GM12878 (cell line): ENCODE measurements at regions not wholly inside any gene's neighbourhood (a gene's known extent, or its start where the extent isn't known, plus 50 kb on each side); places are given as distances from the start of the nearest gene placed in this dataset.

ENCODE experiments used
- ATAC-seq: fragments of 200-7000 bp; cut with Tn5 transposase; 3 replicates; pipeline ENCODE4 v1.9.1; 2020; ENCODE audit warnings: mild to moderate bottlenecking, moderate library complexity
- BruUV-seq: library from RNA; stranded (reverse); fragments of 400-500 nt; replicated peaks from 2 replicates; lab custom pipeline; 2021; lab: Mats Ljungman, UMichigan
- CTCF ChIA-PET: fragments of 300-600 bp; sonication (Branson Sonifier 250); formaldehyde crosslinking; extraction: SDS; loops from one replicate; lab custom pipeline; 2021; ENCODE audit warnings: inconsistent platforms; lab: Yijun Ruan, JAX
- POLR2A ChIA-PET: fragments of 350-600 bp; formaldehyde crosslinking; extraction: SDS; loops from one replicate; lab custom pipeline; 2021; ENCODE audit warnings: inconsistent platforms; lab: Charles Lee
- RAD21 ChIA-PET: fragments of 300-600 bp; sonication (Branson Sonifier 250); formaldehyde crosslinking; loops from one replicate; lab custom pipeline; 2023; ENCODE audit warnings: antibody characterized with exemption; ENCODE audit not compliant: unreplicated experiment; lab: Charles Lee
- SMC1A ChIA-PET: fragments of 300-600 bp; sonication (Branson Sonifier 250); formaldehyde crosslinking; loops from one replicate; lab custom pipeline; 2023; ENCODE audit not compliant: unreplicated experiment, uncharacterized antibody; lab: Charles Lee
- DNase-seq: peaks from one replicate; pipeline ENCODE4 v3.0.0-alpha.2; 2011; ENCODE audit warnings: low read depth, low spot score
- FAIRE-seq: peaks from 3 replicates; lab custom pipeline; 2011; peaks lifted over from hg19 to GRCh38; lab: Jason Lieb, UNC
- H2AFZ ChIP-seq: 2 replicates; pipeline ENCODE4 v1.6.0; 2011; ENCODE audit warnings: low read depth, low read length, control low read depth; ENCODE audit not compliant: control insufficient read depth
- H3K27ac ChIP-seq: 2 replicates; pipeline ENCODE4 v1.5.1; 2011; ENCODE audit warnings: control low read depth; ENCODE audit not compliant: control insufficient read depth, insufficient read depth
- H3K27me3 ChIP-seq, 2 experiments: replicated peaks in 1 of 2; 2 replicates each; pipeline versions ENCODE4 v1.6.0 to v1.6.1; 2011; ENCODE audit warnings: low read length in 1 of 2; ENCODE audit not compliant: control insufficient read depth in 2 of 2, insufficient read depth in 2 of 2
- H3K36me3 ChIP-seq, 2 experiments: 2 replicates each; pipeline ENCODE4 v1.5.1; 2011; ENCODE audit warnings: low read length in 1 of 2; ENCODE audit not compliant: control insufficient read depth in 2 of 2, insufficient read depth in 2 of 2
- H3K4me1 ChIP-seq: 2 replicates; pipeline ENCODE4 v1.6.1; 2011; ENCODE audit warnings: mild to moderate bottlenecking, low read length, moderate library complexity, mixed read lengths; ENCODE audit not compliant: control insufficient read depth, insufficient read depth
- H3K4me2 ChIP-seq: 2 replicates; pipeline ENCODE4 v1.6.0; 2011; ENCODE audit warnings: control low read depth; ENCODE audit not compliant: control insufficient read depth, insufficient read depth
- H3K4me3 ChIP-seq: fragments of 200-600 bp; sonication (generic); 2 replicates; pipeline ENCODE4 v1.5.1; 2016
- H3K79me2 ChIP-seq: 2 replicates; pipeline ENCODE4 v1.6.0; 2011; ENCODE audit warnings: low read length; ENCODE audit not compliant: control insufficient read depth, insufficient read depth
- H3K9ac ChIP-seq: 2 replicates; pipeline ENCODE4 v1.8.0; 2011; ENCODE audit warnings: low read length, control low read depth, mixed read lengths; ENCODE audit not compliant: control insufficient read depth, insufficient read depth
- H3K9me3 ChIP-seq: replicated peaks from 3 replicates; pipeline ENCODE4 v1.5.1; 2011; ENCODE audit warnings: mild to moderate bottlenecking, low read length; ENCODE audit not compliant: control insufficient read depth, insufficient read depth
- H4K20me1 ChIP-seq: 2 replicates; pipeline ENCODE4 v1.6.0; 2011; ENCODE audit not compliant: control insufficient read depth, insufficient read depth
- ASH2L ChIP-seq: fragments of 300-600, 200-600 bp; sonication (generic); IDR thresholded peaks from 2 replicates; pipeline ENCODE4 v1.6.1; 2017; ENCODE audit warnings: low read depth, mild to moderate bottlenecking, borderline replicate concordance
- BACH1 ChIP-seq: fragments of 450-650 bp; IDR thresholded peaks from 2 replicates; pipeline ENCODE4 v1.6.1; 2017; ENCODE audit warnings: mild to moderate bottlenecking, borderline replicate concordance
- DPF2 ChIP-seq: fragments of 450-650 bp; IDR thresholded peaks from 2 replicates; pipeline ENCODE4 v1.6.1; 2017; ENCODE audit warnings: mild to moderate bottlenecking
- ETV6 ChIP-seq, 2 experiments: fragments of 450-650 bp in 1 of 2; IDR thresholded peaks in 1 of 2; conservative IDR thresholded peaks in 1 of 2; 2 replicates each; pipeline ENCODE4 v1.6.1; 2014; ENCODE audit warnings: antibody characterized with exemption in 1 of 2, borderline replicate concordance in 1 of 2, low read depth in 1 of 2, mild to moderate bottlenecking in 1 of 2, moderate library complexity in 1 of 2
- FOS ChIP-seq: IDR thresholded peaks from 3 replicates; pipeline ENCODE4 v1.6.1; 2011; ENCODE audit warnings: borderline replicate concordance; ENCODE audit not compliant: insufficient read length; ENCODE audit errors: extremely low read depth
- MEF2B ChIP-seq: fragments of 450-650 bp; IDR thresholded peaks from 2 replicates; pipeline ENCODE4 v1.6.1; 2018; ENCODE audit warnings: mild to moderate bottlenecking, moderate library complexity; ENCODE audit not compliant: partially characterized antibody, poor library complexity, severe bottlenecking
- RB1 ChIP-seq: fragments of 450-650 bp; formaldehyde crosslinking; IDR thresholded peaks from 2 replicates; pipeline ENCODE4 v1.6.1; 2017; ENCODE audit warnings: mild to moderate bottlenecking, borderline replicate concordance
- WGBS: methylation state at CpG from one replicate; pipeline ENCODE4 v1.1.6; 2016; ENCODE audit warnings: low lambda C conversion rate; ENCODE audit not compliant: insufficient replicate concordance, insufficient coverage; ENCODE audit errors: missing lambda C conversion rate; 5-methylcytosine and 5-hydroxymethylcytosine counted together
- in situ Hi-C: fragments of 300-500 bp; cut with MboI; formaldehyde crosslinking; loops from 9 replicates; pipeline ENCODE4 v1.14.3; 2018; ENCODE audit warnings: mixed read lengths
- intact Hi-C: fragments of 100-400 bp; cut with micrococcal nuclease; formaldehyde crosslinking; loops from one replicate; pipeline ENCODE4 v1.14.2; 2022; ENCODE audit not compliant: unreplicated experiment
- TF ChIP-seq, protein P1 (sequence below): fragments of 450-650 bp; IDR thresholded peaks from 2 replicates; pipeline ENCODE4 v1.6.1; 2017; ENCODE audit warnings: mild to moderate bottlenecking, moderate library complexity
- TF ChIP-seq, protein P2 (sequence below): fragments of 450-650 bp; formaldehyde crosslinking; IDR thresholded peaks from 2 replicates; pipeline ENCODE4 v1.4.0; 2022; ENCODE audit warnings: mild to moderate bottlenecking, moderate library complexity

DNA sequence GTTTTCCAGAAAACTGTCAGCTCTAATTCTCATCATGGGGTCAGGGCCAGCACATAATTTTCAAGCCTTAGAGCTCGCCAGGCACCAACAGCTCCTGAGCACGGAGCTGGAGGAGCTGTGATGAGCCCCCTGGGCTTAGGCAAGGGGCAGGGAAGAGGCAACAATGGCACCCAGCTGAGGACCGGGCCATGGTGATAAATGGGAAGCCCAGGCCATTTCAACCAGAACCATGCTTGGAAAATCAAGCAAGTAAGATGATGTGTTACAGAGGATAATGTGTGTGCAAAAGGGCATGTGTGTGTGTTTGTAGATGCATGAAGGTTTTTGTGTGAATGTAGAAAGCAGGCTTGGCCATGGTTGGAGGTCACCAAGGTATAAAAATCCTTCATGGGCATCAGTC is 66.8 kb upstream of the UBAC2 start (continued):
- TF ChIP-seq, protein P1, sequence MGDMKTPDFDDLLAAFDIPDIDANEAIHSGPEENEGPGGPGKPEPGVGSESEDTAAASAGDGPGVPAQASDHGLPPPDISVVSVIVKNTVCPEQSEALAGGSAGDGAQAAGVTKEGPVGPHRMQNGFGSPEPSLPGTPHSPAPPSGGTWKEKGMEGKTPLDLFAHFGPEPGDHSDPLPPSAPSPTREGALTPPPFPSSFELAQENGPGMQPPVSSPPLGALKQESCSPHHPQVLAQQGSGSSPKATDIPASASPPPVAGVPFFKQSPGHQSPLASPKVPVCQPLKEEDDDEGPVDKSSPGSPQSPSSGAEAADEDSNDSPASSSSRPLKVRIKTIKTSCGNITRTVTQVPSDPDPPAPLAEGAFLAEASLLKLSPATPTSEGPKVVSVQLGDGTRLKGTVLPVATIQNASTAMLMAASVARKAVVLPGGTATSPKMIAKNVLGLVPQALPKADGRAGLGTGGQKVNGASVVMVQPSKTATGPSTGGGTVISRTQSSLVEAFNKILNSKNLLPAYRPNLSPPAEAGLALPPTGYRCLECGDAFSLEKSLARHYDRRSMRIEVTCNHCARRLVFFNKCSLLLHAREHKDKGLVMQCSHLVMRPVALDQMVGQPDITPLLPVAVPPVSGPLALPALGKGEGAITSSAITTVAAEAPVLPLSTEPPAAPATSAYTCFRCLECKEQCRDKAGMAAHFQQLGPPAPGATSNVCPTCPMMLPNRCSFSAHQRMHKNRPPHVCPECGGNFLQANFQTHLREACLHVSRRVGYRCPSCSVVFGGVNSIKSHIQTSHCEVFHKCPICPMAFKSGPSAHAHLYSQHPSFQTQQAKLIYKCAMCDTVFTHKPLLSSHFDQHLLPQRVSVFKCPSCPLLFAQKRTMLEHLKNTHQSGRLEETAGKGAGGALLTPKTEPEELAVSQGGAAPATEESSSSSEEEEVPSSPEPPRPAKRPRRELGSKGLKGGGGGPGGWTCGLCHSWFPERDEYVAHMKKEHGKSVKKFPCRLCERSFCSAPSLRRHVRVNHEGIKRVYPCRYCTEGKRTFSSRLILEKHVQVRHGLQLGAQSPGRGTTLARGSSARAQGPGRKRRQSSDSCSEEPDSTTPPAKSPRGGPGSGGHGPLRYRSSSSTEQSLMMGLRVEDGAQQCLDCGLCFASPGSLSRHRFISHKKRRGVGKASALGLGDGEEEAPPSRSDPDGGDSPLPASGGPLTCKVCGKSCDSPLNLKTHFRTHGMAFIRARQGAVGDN: no peak
- TF ChIP-seq DPF2 (no peak), BACH1 (no peak)
- TF ChIP-seq, protein P2, sequence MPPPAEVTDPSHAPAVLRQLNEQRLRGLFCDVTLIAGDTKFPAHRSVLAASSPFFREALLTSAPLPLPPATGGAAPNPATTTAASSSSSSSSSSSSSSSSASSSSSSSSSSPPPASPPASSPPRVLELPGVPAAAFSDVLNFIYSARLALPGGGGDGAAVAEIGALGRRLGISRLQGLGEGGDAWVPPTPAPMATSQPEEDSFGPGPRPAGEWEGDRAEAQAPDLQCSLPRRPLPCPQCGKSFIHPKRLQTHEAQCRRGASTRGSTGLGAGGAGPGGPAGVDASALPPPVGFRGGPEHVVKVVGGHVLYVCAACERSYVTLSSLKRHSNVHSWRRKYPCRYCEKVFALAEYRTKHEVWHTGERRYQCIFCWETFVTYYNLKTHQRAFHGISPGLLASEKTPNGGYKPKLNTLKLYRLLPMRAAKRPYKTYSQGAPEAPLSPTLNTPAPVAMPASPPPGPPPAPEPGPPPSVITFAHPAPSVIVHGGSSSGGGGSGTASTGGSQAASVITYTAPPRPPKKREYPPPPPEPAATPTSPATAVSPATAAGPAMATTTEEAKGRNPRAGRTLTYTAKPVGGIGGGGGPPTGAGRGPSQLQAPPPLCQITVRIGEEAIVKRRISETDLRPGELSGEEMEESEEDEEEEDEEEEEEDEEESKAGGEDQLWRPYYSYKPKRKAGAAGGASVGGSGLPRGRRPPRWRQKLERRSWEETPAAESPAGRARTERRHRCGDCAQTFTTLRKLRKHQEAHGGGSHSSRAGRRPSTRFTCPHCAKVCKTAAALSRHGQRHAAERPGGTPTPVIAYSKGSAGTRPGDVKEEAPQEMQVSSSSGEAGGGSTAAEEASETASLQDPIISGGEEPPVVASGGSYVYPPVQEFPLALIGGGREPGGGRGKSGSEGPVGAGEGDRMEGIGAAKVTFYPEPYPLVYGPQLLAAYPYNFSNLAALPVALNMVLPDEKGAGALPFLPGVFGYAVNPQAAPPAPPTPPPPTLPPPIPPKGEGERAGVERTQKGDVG (CRISPR knock-in tag): no peak
- TF ChIP-seq, all 136 proteins: peak for 0

DNA sequence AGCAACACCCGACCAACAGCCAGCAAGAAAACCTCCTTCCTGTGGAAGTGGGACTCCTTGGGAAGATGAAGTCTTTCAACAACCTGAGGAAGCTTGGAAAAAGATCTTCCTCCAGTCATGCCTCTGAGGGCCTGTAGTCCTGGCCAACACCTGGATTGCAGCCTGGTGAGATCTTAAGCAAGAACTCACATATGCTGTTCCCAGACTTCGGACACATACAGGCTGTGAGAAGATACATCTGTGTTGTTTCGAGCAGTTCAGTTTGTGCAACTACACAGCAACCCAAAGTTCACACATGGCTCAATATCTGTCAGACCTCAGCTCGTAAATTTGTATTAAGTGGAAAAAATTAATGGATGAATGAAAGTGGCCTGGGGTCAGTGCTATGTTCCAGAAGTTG is 65.1 kb upstream of the UBAC2 start:
- no peak overlapping the region for H3K9ac ChIP-seq
- intact Hi-C loops: no loop called here
- H3K36me3 ChIP-seq: no peaks in the 10 kb centered on the region
- H3K4me2 ChIP-seq: no peak overlapping the region
- DNase-seq: no peak
- H2AFZ ChIP-seq: no peak overlapping the region
- no peaks in the 10 kb centered on the region for H3K9me3 ChIP-seq
- no peak for ATAC-seq
- no peak overlapping the region for H3K4me3 ChIP-seq
- ChIA-PET SMC1A (no interaction called here), POLR2A (no interaction called here), RAD21 (no interaction called here), CTCF (no interaction called here)
- peaks cover 0 to 3% of the 10 kb centered on the region in 2 experiments for H3K27me3 ChIP-seq
- in situ Hi-C loops: no loop called here
- TF ChIP-seq ETV6 (conservative IDR thresholded peaks at IDR 0.05 in 1 of 2, IDR thresholded peaks at IDR 0.05 in 1 of 2; ENCODE audit: borderline replicate concordance in 1 of 2, low read depth in 1 of 2) (no peak), FOS (no peak), ASH2L (no peak), RB1 (no peak), MEF2B (no peak)
- BruUV-seq: no TSS peak
- FAIRE-seq: no peak
- no peak overlapping the region for H3K27ac ChIP-seq
- WGBS: 9% methylated on average over 4 of the region's 4 CpGs
- H4K20me1 ChIP-seq: no peaks in the 10 kb centered on the region
- H3K79me2 ChIP-seq: no peaks in the 10 kb centered on the region
- no peaks in the 10 kb centered on the region for H3K4me1 ChIP-seq
